Left cardiac atrium (tissue), 4 donors: ENCODE measurements at regions not wholly inside any gene's neighbourhood (a gene's known extent, or its start where the extent isn't known, plus 50 kb on each side); places are given as distances from the start of the nearest gene placed in this dataset.
"Not testable (repeated sequence)": the region's sequence is repeated elsewhere in the genome, so short reads cannot be mapped to it uniquely, and the experiment has no call there.

Source experiments
- ATAC-seq, 2 donors: fragments of 200-7000 bp; cut with Tn5 transposase; one replicate each; pipeline ENCODE4 v1.9.1; 2020; ENCODE audit warnings: mild to moderate bottlenecking in 2 of 2, moderate library complexity in 2 of 2
- DNase-seq: peaks from one replicate; pipeline ENCODE4 v3.0.0-alpha.2; 2020
- intact Hi-C, 2 donors: fragments of 100-400 bp; cut with DNase I; formaldehyde crosslinking; loops; one replicate each; pipeline versions ENCODE4 v1.14.1 to v1.15.1; 2022 to 2023
- donor health status: DM: no; HTN: yes; CAD: no.
- donor health status: DM: no; HTN: yes; CAD: no; lungs with severe emphysema.
- donor health status: DM: yes; HTN: yes; CAD: no.
- donor health status: Dilated cardiomyopathy.

DNA sequence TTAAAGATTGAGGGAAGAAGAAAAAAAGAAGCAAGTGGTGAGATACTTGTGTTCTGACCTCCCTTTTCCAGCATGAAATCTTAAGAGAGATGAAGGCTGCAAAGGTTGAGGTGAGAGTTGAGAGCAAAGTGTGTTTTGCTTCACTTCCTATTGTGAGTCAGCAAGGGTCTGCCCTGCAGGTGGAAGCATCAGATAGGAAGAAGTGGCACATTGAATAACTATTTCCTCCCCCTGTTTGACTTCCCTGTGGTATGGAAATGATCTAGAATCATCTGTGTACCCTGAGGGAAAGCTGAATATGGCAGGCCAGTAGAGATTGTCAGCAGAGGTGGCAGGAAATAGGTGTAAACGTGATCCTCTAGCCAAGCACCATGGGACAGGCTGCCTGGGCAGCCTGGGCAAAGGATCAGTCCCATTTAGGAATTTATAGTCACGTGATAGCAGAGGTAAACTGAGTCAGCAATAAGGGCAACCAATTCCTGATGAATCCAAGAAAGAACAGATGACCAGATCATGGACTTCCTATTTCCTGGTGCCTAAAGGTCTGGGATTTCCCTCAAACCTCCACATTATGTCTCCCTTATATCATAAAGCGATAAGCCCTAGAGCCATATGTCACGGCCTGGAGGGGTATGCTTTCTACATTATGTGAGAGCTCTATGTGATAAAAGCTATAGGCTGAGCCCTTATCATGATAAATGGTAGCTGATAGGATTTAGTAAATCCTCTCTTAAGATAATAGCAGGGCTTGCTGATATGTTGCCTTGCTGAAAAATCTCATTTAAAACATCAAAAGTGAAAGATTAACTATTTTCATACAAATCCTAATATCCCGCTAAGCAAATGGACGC, 287.0 kb downstream of the MDFIC start:
- intact Hi-C loops = no loop called here
- no peak for ATAC-seq

DNA sequence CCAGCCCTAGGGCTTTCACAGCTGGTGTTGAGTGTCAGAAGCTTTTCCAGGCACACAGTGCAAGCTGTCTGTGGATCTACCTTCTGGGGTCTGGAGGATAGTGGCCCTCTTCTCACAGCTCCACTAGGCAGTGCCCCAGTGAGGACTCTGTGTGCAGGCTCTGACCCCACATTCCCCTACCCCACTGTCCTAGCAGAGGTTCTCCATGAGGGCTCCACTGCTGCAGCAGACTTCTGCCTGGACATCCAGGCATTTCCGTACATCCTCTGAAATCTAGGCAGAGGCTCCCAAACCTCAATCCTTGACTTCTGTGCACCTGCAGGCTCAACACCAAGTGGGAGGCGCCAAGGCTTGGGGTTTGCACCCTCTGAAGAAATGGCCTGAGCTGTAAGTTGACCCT, 284.5 kb downstream of the MDFIC start:
- ATAC-seq, DNase-seq, intact Hi-C loops: not testable (repeated sequence)

More for the DNA sequence above, 287.0 kb downstream of the MDFIC start:
- DNase-seq = no peak

DNA sequence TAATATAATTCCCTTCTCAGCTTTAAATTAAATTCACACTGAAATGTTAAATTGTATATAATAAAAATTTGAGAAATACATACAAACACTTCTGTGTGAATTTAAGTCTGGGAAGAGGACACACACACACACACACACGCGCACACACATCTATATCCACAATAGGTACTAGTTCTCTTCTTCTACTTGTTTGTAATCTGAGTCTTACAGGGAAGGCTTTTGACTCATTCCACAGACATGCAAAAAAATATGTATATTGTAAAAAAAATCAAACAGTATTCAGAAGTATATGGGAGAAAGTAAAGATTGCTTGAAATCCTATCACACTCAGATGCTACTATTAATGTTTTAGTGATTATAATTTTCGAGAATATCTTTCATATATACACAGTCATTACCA, 276.2 kb downstream of the MDFIC start:
- ATAC-seq = no peak
- intact Hi-C loops = no loop called here
- DNase-seq = no peak

DNA sequence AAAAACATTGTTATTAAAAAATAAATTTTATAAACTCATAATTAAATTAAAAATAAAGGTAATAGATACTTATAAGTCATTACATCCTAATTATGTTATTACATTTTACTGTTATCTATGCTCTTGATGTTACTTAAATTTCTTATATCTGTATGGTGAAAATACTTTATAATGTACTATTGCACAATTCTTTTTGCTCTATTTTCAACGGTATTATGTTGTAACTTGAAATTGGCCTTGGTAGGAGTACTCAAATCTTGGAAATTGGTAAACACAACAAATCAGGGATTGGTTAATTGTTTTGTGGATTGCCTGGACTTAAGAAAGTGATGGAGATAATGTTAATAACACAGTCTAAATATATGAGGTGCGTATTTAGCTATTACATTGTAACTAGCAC, 273.3 kb downstream of the MDFIC start:
- intact Hi-C loops = no loop called here
- DNase-seq = no peak
- no peak for ATAC-seq

DNA sequence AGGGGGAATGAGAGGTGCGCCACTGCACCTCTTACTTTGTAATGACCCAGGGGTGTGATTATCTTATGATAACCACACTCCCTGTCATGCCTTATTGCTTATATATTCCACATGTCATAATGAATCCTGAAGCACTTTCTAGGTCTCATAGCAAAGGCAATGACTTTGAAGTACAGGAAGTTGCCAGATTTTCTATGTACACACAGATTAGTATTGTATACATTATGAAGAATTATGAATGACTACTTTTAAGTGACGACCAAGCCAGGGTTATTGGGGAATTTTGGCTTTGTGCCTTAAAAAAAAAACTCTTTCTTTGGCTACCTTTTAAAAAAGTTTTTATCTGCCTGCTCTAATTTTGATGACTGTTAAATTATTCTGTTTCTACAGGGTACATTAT, 269.6 kb downstream of the MDFIC start:
- no peak for DNase-seq

DNA sequence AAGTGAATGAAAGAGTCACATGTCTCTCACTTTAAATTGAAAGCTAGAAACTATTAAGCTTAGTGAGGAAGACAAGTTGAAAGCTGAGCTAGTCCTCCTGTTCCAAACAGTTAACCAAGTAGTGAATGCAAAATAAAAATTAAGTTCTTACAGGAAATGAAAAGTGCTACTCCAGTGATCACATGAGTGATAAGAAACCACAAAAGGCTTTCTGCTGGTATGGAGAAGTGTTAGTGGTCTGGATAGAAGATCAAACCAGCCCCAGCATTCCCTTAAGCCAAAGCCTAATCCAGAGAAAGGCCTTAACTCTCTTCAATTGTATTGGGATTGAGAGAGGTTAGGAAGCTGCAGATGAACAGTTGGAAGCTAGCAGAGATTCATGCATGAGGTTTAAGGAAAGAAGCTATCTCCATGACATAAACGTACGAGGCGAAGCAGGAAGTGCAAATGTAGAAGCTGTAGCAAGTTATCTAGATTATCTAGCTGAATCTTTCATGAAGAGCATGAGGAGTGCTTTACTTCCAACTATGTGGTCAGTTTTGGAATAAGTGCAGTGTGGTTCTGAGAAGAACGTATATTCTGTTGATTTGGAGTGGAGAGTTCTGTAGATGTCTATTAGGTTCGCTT, 261.6 kb downstream of the MDFIC start:
- intact Hi-C loops = no loop called here
- ATAC-seq (no peak), DNase-seq (no peak)

More for the DNA sequence above, 269.6 kb downstream of the MDFIC start:
- intact Hi-C loops = no loop called here
- no peak for ATAC-seq

DNA sequence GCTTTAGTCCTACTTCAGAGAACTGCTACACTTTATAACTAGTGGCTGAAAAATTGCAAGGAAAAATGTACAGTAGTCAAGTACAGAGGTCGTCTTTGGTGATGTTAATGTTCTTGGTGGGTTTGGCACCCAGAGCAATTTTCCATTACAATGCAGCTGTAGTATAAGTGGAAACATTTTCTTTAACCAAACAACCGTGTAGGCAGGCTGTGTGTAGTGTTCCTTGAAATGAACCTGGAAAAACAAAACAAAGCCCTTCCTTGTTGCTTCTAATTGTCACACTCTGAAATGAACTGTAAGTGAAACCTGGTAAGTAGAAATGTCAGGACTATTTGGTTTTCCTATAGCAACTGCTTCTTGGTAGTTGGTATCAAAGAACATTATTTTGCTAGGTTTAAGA, 256.9 kb downstream of the MDFIC start:
- intact Hi-C loops = no loop called here
- ATAC-seq (no peak), DNase-seq (no peak)

DNA sequence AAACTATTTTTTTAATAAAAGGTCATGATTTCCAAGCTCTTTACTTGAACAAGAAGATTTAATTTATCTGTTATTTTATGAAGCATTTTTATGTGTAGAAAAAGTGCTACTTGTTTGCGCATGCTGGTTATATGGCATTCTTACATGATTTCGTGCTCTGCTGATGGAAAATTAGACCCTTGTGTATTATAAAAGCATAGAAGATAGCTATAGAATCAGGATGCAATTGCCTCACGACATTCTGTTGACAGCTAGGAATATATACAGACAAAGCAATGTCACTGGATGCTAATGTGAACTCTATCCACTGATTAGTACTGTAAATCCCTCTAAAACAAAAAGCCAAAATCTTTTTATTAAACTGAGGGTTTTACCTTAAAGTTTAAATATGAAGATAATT, 255.9 kb downstream of the MDFIC start:
- intact Hi-C loops = no loop called here
- no peak for ATAC-seq

DNA sequence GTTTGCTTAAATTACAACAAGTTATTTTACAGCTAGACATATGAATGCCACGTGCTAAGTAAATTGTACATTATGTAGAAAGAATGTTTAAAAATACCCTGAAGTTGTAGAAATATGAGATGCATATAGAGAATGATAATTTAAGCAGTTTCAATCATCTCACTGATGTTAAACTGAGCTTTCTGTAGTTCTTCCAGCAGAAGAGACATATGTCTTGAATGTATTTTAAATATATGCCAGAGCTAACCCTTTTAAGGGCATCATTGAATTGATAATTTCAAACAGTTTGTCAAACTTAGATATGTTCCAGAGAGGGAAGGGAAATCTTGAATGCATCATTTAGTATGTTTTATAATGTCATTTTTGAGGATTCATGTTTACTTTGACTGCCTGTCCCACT, 255.2 kb downstream of the MDFIC start:
- DNase-seq (no peak), ATAC-seq (no peak)
- intact Hi-C loops = no loop called here

More for the DNA sequence above, 255.9 kb downstream of the MDFIC start:
- no peak for DNase-seq

DNA sequence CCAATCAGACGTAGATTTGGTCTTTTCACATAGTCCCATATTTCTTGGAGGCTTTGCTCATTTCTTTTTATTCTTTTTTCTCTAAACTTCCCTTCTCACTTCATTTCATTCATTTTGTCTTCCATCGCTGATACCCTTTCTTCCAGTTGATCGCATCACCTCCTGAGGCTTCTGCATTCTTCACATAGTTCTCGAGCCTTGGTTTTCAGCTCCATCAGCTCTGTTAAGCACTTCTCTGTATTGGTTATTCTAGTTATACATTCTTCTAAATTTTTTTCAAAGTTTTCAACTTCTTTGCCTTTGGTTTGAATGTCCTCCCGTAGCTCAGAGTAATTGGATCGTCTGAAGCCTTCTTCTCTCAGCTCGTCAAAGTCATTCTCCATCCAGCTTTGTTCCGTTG, 250.5 kb downstream of the MDFIC start:
- ATAC-seq, DNase-seq, intact Hi-C loops: not testable (repeated sequence)

DNA sequence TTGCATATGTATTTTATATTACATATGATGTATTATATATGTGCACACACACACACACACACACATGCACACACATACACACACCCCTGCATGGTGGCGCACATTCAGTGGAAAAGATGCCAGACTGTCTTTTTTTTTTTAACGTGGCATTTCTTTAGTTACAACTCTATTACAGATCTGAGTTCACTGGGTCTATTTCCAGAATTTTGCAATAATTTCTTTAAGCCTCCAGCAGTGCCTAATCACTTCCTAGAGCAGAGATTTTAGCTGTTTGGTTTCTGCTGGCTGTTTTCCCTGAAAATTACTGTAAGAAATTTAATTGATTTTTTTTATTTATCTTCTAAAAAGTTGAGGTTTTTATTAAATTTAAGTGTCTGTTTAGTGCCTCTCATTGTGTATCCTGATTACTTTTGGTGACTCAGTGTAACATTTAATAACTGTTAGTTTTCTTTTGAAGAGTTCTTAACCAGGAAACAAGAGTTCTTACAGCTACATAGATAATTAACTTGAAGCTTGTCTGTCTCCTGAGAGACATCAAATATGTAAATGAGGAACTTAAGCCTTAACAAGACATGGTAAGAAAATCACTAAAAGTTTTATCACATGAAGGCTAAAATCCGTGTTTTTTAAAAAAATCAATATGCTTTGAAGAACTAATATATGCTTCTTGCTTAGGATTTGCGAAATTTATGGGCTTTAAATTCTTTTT, 232.0 kb downstream of the MDFIC start:
- DNase-seq = no peak
- no peak for ATAC-seq
- intact Hi-C loops = no loop called here

DNA sequence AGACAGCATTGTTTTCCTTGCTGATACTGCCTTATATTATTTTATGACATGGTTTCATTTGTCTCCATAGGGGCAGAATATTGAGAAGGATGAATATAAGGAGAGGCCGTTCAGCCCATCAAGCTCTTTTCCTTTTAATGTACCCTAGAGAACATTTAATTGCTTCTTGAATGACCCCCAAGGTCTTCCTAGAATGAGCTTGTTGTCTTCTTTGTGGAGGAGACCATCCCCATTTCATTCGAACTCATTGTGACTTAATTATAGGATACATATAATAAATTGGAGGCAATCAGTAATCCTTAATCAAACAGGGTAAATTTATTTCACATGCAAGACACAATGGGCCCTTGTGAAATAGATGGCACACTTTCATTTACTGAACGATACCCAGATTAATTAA, 231.3 kb downstream of the MDFIC start:
- intact Hi-C loops = no loop called here
- DNase-seq = no peak
- ATAC-seq = no peak

DNA sequence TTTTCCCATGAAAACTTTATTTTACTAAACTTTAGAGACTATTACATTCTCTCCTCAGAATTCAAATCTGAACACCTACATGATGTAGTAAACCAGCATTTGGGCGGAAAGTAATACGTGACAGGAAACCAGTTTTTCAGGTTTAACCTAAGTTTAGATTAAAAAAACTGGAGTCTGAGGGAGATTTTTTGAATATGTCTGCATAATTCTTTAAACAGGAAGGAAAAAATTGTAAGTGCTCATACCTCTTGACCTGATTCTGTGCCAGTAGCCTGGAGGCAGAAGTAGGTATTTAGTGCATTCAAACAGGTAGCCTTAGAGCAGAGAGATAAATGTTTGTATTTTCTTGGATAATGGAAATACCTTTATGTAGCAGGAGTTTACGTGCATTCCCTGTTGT, 224.3 kb downstream of the MDFIC start:
- intact Hi-C loops = no loop called here
- no peak for ATAC-seq
- DNase-seq = no peak

DNA sequence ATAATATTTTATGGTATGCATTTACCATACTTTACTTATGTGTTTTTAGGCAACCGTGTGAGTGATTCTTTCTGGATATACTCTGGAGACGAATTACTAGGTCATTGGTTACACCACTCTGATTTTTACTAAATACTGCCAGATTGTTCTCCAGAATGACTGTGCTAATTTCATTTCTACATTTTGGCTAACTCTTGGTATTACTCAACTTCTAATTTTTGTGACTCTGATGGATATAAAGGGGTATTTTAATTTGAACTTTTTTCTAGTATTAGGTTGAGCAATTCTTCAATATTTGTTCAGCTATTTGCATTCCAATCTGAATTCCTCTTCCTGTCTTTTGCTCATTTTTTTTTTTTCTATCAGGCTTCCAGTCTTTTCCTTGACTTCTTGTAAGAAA, 223.6 kb downstream of the MDFIC start:
- intact Hi-C loops = no loop called here
- DNase-seq (no peak), ATAC-seq (peak; percentile 58 to 82)

DNA sequence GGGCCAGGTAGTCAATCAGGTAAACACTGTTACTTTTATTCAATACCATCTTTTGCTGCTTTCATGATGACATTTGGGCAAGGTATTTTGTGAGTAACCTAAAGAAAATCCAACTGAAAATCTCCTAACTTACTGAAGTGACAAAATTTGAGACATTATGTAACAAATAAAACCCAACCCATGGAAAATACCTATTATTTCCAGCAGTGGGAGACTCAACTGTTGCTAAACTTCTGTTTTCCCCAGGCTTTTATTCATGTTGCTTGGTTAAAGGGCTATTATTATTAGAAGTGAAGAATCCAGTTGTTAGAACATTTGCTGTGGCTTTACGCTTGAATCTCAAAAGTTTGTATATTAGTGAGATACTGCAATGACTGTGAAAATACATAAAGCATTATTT, 215.9 kb downstream of the MDFIC start:
- ATAC-seq (no peak), DNase-seq (no peak)
- intact Hi-C loops = no loop called here

DNA sequence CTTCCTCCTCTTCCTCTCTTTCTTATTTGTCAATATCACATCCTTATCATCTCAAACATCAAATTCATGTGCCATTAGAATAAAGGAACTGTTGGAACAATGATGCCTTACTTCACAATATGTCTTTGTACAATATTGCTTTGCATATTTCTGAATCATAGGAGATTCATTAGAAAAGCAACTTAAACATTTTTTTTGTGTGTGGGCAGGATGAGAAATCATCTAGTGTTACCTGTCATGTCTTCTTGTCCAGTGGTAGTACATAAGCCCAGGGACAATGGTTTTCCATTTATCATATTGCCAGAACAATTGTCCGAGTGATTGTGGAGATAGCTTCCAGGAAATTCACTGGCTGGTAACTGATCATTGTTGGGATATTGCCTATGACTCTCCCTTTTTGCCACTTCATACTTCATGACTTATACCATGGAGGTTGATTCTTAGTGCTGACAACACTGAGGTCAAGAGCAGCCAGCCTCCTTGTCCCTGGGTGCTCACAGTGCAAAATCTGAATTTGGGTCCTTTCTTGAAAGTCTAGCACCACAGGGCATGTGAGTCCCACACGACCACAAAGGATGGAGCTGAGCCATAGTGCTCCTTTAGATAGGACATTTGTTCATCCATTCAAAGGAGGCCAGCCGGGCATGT, 215.0 kb downstream of the MDFIC start:
- DNase-seq (no peak), ATAC-seq (no peak)
- intact Hi-C loops = no loop called here

DNA sequence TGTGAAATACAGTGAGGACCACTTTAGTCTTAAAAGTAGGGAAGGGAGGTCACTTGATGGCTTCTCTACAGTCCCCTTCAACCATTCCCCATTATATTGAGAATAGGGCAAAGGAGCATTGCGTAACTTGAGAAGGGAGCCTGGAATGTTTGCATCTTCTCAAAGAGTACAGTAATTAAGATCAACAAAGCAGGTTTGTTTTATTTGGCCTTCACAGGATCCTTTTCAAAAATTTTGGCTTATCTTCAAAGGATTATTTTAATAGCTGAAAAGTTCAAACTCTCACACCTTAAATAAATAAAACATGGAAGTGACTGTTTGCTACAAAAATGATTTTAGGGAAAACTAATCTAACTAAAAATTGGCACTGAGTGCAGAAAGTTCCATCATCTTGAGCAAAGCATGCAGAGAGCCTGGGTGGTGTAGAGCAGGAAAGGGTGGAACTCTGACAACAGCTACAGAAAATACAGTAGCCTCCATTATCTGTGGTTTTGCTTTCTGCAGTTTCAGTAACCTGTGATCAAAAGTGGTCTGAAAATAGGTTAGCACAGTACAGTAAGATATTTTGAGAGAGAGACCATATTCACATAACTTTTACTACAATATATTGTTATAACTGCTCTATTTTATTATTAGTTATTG, 214.0 kb downstream of the MDFIC start:
- DNase-seq = no peak
- peak in 1 of 2 donors; percentile 60 for ATAC-seq
- intact Hi-C loops = no loop called here

DNA sequence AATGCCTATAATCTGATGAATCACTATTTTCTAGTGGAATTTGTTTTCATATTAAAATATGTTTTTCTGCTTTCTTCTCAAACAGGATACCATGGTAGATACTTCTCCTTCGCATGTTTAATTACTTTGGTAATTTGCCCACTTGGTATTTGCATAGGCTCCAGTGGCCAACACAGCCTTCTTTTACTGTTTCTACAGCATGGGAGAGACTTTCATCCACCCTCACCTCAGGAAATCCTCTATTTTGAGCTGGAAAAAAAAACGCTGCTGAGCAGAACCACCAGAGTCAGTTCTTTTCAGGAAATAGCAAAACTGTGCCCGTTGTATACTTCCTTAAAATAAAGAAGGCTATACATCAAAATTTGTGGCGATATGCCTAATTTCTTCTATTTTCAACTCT, 213.3 kb downstream of the MDFIC start:
- no peak for DNase-seq
- intact Hi-C loops = no loop called here
- no peak for ATAC-seq

DNA sequence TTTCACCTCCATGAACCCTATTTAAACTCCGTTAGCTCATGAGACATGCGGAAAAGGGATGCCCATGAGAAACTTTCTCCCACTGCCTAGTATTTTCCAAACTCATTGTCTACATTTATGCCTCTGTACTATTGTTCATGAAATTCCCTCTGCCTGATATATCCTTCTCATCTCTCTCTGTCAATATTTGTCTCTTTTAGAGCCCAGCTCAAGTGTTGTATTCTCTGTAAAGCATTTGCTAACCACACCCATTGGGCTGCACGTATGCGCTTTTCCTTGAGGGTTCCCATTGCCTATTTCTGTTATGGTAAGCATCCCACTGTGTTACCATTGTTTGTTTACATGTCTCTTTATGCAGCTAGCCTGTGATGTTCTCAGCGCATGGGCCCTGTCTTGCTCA, 211.4 kb downstream of the MDFIC start:
- intact Hi-C loops = no loop called here
- DNase-seq = no peak
- no peak for ATAC-seq
